ENCODE measurements at regions not wholly inside any gene's neighbourhood (a gene's known extent, or its start where the extent isn't known, plus 50 kb on each side); places are given as distances from the start of the nearest gene placed in this dataset.

DNA sequence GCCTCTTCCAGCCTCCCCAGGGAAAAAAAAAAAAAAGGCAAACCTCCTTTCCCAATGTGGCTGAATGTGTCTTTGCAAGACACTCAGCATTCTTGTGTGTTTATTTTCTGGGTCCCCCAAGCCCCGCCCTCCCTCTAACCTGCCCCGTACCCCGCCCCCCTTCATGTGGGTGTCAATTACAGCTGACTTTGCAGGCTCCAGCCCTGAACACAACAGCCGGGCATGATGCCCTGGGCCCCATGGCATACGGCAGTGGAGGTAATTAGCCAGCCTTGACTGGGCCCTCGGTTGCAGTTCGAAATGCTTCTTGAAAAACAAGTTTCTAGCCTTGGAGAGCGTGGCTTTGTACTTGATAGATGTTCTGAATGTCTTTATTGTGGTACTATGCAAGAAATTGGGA lies 354.7 kb upstream of the RBFOX1 start:
- TF ChIP-seq NFIC (IDR thresholded peaks at IDR 0.05) (no peak), EGR1 (IDR thresholded peaks at IDR 0.05) (no peak), RAD21 (IDR thresholded peaks at IDR 0.05; ENCODE audit: low read depth) (no peak), ZBTB7A (IDR thresholded peaks at IDR 0.05; ENCODE audit: low read depth) (no peak), CREB1 (IDR thresholded peaks at IDR 0.05; ENCODE audit: low read depth) (no peak), REST (IDR thresholded peaks at IDR 0.05; ENCODE audit: low read depth) (no peak), EP300 (IDR thresholded peaks at IDR 0.05; ENCODE audit: borderline replicate concordance) (no peak), USF1 (IDR thresholded peaks at IDR 0.05) (no peak), TAF1 (IDR thresholded peaks at IDR 0.05; ENCODE audit: low read depth) (no peak), FOXM1 (IDR thresholded peaks at IDR 0.05; ENCODE audit: borderline replicate concordance, low read depth) (no peak), TEAD4 (IDR thresholded peaks at IDR 0.05) (no peak), YY1 (IDR thresholded peaks at IDR 0.05; ENCODE audit: low read depth) (no peak)
- TF ChIP-seq, protein P1, sequence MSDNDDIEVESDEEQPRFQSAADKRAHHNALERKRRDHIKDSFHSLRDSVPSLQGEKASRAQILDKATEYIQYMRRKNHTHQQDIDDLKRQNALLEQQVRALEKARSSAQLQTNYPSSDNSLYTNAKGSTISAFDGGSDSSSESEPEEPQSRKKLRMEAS (IDR thresholded peaks at IDR 0.05), result no peak

Data from Ishikawa (cell line).